Endothelial cell (in vitro differentiated cells): ENCODE measurements at regions not wholly inside any gene's neighbourhood (a gene's known extent, or its start where the extent isn't known, plus 50 kb on each side); places are given as distances from the start of the nearest gene placed in this dataset.

ENCODE experiments used
- DNase-seq: peaks from one replicate; pipeline ENCODE4 v3.0.0; 2021; ENCODE audit warnings: low spot score
- H3K27ac Mint-ChIP-seq: one replicate; pipeline ENCODE4 v1.8.0; 2021; ENCODE audit warnings: mixed read lengths, inconsistent platforms; ENCODE audit not compliant: unreplicated experiment
- H3K27me3 Mint-ChIP-seq: one replicate; pipeline ENCODE4 v1.8.0; 2021; ENCODE audit warnings: mild to moderate bottlenecking, moderate library complexity, mixed read lengths, inconsistent platforms; ENCODE audit not compliant: unreplicated experiment
- H3K36me3 Mint-ChIP-seq: one replicate; pipeline ENCODE4 v1.8.0; 2021; ENCODE audit warnings: mild to moderate bottlenecking, low read depth, mixed read lengths, inconsistent platforms; ENCODE audit not compliant: unreplicated experiment
- H3K4me1 Mint-ChIP-seq: one replicate; pipeline ENCODE4 v1.8.0; 2021; ENCODE audit warnings: mild to moderate bottlenecking, mixed read lengths, inconsistent platforms; ENCODE audit not compliant: unreplicated experiment
- H3K4me3 Mint-ChIP-seq: one replicate; pipeline ENCODE4 v1.8.0; 2021; ENCODE audit warnings: mild to moderate bottlenecking, mixed read lengths, inconsistent platforms; ENCODE audit not compliant: unreplicated experiment
- H3K9me3 Mint-ChIP-seq: one replicate; pipeline ENCODE4 v1.8.0; 2021; ENCODE audit warnings: mixed read lengths, inconsistent platforms; ENCODE audit not compliant: unreplicated experiment
- TF ChIP-seq, protein P1 (sequence below): fragments of 200-600 bp; sonication (generic); IDR thresholded peaks from one replicate; pipeline ENCODE4 v1.5.0; 2021; ENCODE audit warnings: antibody characterized with exemption; ENCODE audit not compliant: unreplicated experiment

DNA sequence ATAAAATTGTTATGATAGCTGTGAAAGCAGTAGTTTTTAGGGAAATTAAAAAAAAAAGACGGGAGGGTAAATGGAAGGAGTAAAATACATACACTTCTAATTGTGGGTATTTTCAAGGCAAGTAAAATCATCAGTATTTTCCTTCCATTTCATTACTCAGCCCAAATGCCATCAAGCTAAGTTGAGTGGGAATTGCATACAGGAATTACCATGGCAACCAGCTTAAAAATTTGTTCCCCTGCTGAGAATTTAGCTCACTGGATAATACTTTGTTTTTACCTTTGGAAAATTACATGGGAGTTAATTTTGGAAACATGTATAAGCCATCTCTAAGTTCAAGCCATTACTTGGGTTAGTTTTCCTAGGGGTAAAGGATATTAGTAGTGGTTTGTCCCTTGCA, 1873.4 kb downstream of the LRRC4C start:
- TF ChIP-seq, protein P1, sequence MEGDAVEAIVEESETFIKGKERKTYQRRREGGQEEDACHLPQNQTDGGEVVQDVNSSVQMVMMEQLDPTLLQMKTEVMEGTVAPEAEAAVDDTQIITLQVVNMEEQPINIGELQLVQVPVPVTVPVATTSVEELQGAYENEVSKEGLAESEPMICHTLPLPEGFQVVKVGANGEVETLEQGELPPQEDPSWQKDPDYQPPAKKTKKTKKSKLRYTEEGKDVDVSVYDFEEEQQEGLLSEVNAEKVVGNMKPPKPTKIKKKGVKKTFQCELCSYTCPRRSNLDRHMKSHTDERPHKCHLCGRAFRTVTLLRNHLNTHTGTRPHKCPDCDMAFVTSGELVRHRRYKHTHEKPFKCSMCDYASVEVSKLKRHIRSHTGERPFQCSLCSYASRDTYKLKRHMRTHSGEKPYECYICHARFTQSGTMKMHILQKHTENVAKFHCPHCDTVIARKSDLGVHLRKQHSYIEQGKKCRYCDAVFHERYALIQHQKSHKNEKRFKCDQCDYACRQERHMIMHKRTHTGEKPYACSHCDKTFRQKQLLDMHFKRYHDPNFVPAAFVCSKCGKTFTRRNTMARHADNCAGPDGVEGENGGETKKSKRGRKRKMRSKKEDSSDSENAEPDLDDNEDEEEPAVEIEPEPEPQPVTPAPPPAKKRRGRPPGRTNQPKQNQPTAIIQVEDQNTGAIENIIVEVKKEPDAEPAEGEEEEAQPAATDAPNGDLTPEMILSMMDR: no peak
- Mint-ChIP-seq H3K27ac (no peak overlapping the region), H3K36me3 (no peaks in the 10 kb centered on the region), H3K4me3 (no peak overlapping the region), H3K9me3 (no peaks in the 10 kb centered on the region), H3K4me1 (no peaks in the 10 kb centered on the region), H3K27me3 (no peaks in the 10 kb centered on the region)
- DNase-seq: no peak

DNA sequence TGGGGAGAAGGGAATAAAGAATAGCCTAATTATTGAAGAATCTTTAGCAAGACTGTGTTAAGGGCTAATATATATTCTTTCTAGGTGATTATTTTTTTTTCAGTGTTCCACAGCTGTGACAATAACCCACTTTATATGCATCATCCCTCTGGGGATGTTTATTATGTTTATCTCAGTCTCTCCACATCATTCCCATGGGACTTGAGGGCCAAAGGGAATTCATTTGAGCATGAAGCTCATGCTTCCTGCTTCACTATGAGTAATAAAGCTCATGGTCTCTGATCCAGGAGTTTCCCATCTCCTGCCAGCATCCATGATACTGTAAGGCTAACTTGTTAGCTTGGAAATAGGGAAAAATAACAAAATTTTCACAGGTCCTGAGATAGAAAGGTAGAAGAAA, 1888.4 kb downstream of the LRRC4C start:
- Mint-ChIP-seq H3K27me3 (peaks cover 1% of the 10 kb centered on the region), H3K4me3 (no peak overlapping the region)

DNA sequence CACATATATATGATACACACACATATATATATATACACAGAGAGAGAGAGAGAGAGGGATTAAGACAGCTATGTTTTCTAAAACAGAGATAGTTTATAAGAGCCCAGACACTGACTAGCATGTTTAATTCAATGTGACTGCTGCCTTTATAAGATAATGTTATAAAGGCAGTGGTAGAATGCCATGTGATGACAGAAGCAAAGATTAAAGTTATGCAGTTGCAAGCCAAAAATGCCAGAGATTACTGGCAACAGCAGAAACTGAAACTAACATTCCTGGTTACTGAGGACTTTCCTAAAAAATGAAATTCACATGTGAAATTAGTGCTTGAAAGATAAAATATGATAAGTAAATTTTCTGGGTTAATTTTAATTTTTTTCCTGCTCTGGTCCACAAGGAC, 1888.9 kb downstream of the LRRC4C start:
- Mint-ChIP-seq H3K4me1 (no peaks in the 10 kb centered on the region), H3K4me3 (no peak overlapping the region), H3K27me3 (peaks cover 1% of the 10 kb centered on the region), H3K27ac (no peak overlapping the region), H3K9me3 (no peaks in the 10 kb centered on the region), H3K36me3 (peaks cover 4% of the 10 kb centered on the region)
- TF ChIP-seq, protein P1: no peak
- no peak for DNase-seq

More for the DNA sequence above, 1888.4 kb downstream of the LRRC4C start:
- Mint-ChIP-seq H3K27ac (no peak overlapping the region), H3K4me1 (no peaks in the 10 kb centered on the region), H3K9me3 (no peaks in the 10 kb centered on the region), H3K36me3 (peaks cover 4% of the 10 kb centered on the region)
- DNase-seq: no peak
- TF ChIP-seq, protein P1: no peak

DNA sequence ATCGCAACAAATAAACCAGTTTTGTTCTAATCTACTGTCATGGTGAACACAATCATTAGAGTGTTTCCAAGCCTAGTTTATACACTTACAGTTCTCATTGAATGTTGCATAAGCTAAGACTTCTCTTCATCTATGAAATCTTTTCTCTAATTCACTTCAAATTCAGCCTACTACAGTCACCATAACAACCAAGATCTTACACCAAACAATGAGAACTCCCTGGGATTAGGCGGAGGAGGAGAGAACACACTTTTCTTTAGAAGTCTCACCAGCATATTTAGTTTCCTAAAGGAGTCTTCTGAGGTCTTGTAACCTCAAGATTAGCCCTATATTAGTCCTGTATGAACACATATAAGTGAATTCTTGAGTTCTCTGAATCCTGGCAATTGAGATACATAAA, 1889.7 kb downstream of the LRRC4C start:
- H3K27ac Mint-ChIP-seq: no peak overlapping the region
- no peaks in the 10 kb centered on the region for H3K9me3 Mint-ChIP-seq
- H3K36me3 Mint-ChIP-seq: peaks cover 4% of the 10 kb centered on the region
- H3K4me1 Mint-ChIP-seq: no peaks in the 10 kb centered on the region
- TF ChIP-seq, protein P1: no peak
- no peak overlapping the region for H3K4me3 Mint-ChIP-seq
- DNase-seq: no peak
- H3K27me3 Mint-ChIP-seq: peaks cover 1% of the 10 kb centered on the region

DNA sequence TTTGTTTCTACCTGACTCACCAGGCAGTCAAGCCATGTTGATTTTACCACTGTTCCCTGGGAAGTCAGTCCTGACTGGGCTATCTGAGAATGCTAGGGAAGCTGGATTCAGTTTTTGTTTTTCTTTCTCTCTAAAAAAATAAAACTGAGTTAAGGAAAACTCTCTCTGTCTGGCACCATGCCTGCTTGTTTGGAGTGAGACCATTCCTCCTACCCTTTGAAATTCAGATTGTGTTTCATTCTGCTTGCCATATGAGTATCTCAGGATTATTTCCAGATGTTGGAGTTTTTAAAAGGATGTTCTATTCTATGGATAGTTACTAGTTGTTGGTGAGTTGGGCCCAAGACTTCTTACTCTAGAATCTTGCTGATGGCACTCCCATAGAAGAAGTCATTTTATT, 1917.0 kb downstream of the LRRC4C start:
- H3K9me3 Mint-ChIP-seq: no peaks in the 10 kb centered on the region
- TF ChIP-seq, protein P1: no peak

More for the DNA sequence above, 1917.0 kb downstream of the LRRC4C start:
- H3K4me1 Mint-ChIP-seq: peaks cover 4% of the 10 kb centered on the region
- H3K27me3 Mint-ChIP-seq: no peaks in the 10 kb centered on the region
- no peak for DNase-seq
- H3K27ac Mint-ChIP-seq: peak overlapping the region; percentile 74
- no peaks in the 10 kb centered on the region for H3K36me3 Mint-ChIP-seq
- no peak overlapping the region for H3K4me3 Mint-ChIP-seq
